ENCODE measurements at regions not wholly inside any gene's neighbourhood (a gene's known extent, or its start where the extent isn't known, plus 50 kb on each side); places are given as distances from the start of the nearest gene placed in this dataset.
A peak's percentile ranks its signal among the peaks of the same experiment; 100 is the strongest.

GRCh38 chr1:5402618-5403017, 589.6 kb downstream of the NPHP4 start:
- Histone ChIP-seq H3K4me3 (no peak overlapping the region), H3K9me3 (no peaks in the 10 kb centered on the region), H3K36me3 (no peaks in the 10 kb centered on the region), H3K4me1 (no peaks in the 10 kb centered on the region), H3K27me3 (peaks cover 0 to 11% (median 0%) of the 10 kb centered on the region in 3 donors), H3K27ac (no peak overlapping the region)
- intact Hi-C loops (cut with DNase I; ENCODE audit: low total_unique reads), result no loop called here
- WGBS, 5 donors, result 75 to 84% (median 77%) methylated on average over 10 of the region's 10 CpGs
- no peak for DNase-seq
- TF ChIP-seq EP300 (IDR thresholded peaks at IDR 0.05), result no peak

- peaks cover 0 to 4% (median 0%) of the 10 kb centered on the region in 3 donors for H3K27me3 ChIP-seq
- no peak for DNase-seq
- no peak overlapping the region for H3K4me3 ChIP-seq
- intact Hi-C loops (cut with DNase I; ENCODE audit: low total_unique reads), result no loop called here
- 33 to 58% (median 52%) methylated on average over 1 of the region's 1 CpG for WGBS, 5 donors
- TF ChIP-seq POLR2AphosphoS5 (IDR thresholded peaks at IDR 0.05) (no peak), POLR2A (IDR thresholded peaks at IDR 0.05) (no peak), EP300 (IDR thresholded peaks at IDR 0.05) (no peak), CTCF (IDR thresholded peaks at IDR 0.05) (no peak)
- no peak overlapping the region for H3K27ac ChIP-seq
- H3K4me1 ChIP-seq, result no peaks in the 10 kb centered on the region
- H3K36me3 ChIP-seq, result no peaks in the 10 kb centered on the region
- peaks cover 0 to 8% (median 3%) of the 10 kb centered on the region in 4 donors for H3K9me3 ChIP-seq
These were observed 592.5 kb downstream of the NPHP4 start for GRCh38 chr1:5399771-5400170.

GRCh38 chr1:5396593-5396992, 595.6 kb downstream of the NPHP4 start:
- intact Hi-C loops (cut with DNase I; ENCODE audit: low total_unique reads), result no loop called here

GRCh38 chr1:5394111-5394510, 598.1 kb downstream of the NPHP4 start:
- Histone ChIP-seq H3K4me3 (no peak overlapping the region), H3K4me1 (no peaks in the 10 kb centered on the region), H3K27me3 (peaks cover 0 to 36% (median 0%) of the 10 kb centered on the region in 3 donors), H3K27ac (no peak overlapping the region), H3K36me3 (no peaks in the 10 kb centered on the region), H3K9me3 (peaks cover 0 to 8% (median 3%) of the 10 kb centered on the region in 4 donors)
- no peak for DNase-seq
- intact Hi-C loops (cut with DNase I; ENCODE audit: low total_unique reads), result no loop called here
- TF ChIP-seq POLR2A (IDR thresholded peaks at IDR 0.05) (no peak), EP300 (IDR thresholded peaks at IDR 0.05) (no peak), POLR2AphosphoS5 (IDR thresholded peaks at IDR 0.05) (no peak)
- 57 to 77% (median 59%) methylated on average over 4 to 6 of the region's 6 CpGs for WGBS, 5 donors

More at GRCh38 chr1:5396593-5396992, 595.6 kb downstream of the NPHP4 start:
- H3K27ac ChIP-seq, result no peak overlapping the region
- H3K27me3 ChIP-seq, result peaks cover 0 to 11% (median 0%) of the 10 kb centered on the region in 3 donors
- no peak for DNase-seq
- H3K4me3 ChIP-seq, result no peak overlapping the region
- H3K9me3 ChIP-seq, result peaks cover 0 to 8% (median 3%) of the 10 kb centered on the region in 4 donors
- TF ChIP-seq POLR2AphosphoS5 (IDR thresholded peaks at IDR 0.05), result no peak
- TF ChIP-seq CTCF (IDR thresholded peaks at IDR 0.05), result no peak
- TF ChIP-seq POLR2A (IDR thresholded peaks at IDR 0.05), result no peak
- TF ChIP-seq EP300 (IDR thresholded peaks at IDR 0.05), result no peak
- no peaks in the 10 kb centered on the region for H3K36me3 ChIP-seq
- no peaks in the 10 kb centered on the region for H3K4me1 ChIP-seq
- 64 to 75% (median 68%) methylated on average over 3 of the region's 3 CpGs for WGBS, 5 donors

- intact Hi-C loops (cut with DNase I; ENCODE audit: low total_unique reads), result no loop called here
- H3K36me3 ChIP-seq, result no peaks in the 10 kb centered on the region
- WGBS, 5 donors, result 64 to 77% (median 69%) methylated on average over 6 to 7 of the region's 7 CpGs
These were observed 598.6 kb downstream of the NPHP4 start for GRCh38 chr1:5393603-5394002.

More at GRCh38 chr1:5393603-5394002, 598.6 kb downstream of the NPHP4 start:
- TF ChIP-seq POLR2AphosphoS5 (IDR thresholded peaks at IDR 0.05) (no peak), EP300 (IDR thresholded peaks at IDR 0.05) (no peak), CTCF (IDR thresholded peaks at IDR 0.05) (no peak), POLR2A (IDR thresholded peaks at IDR 0.05) (no peak)
- Histone ChIP-seq H3K9me3 (peaks cover 0 to 8% (median 3%) of the 10 kb centered on the region in 4 donors), H3K27me3 (peaks cover 0 to 37% (median 0%) of the 10 kb centered on the region in 3 donors), H3K27ac (no peak overlapping the region), H3K4me1 (no peaks in the 10 kb centered on the region), H3K4me3 (no peak overlapping the region)
- DNase-seq, result peak in 1 of 2 donors; percentile 9
